ENCODE measurements at regions not wholly inside any gene's neighbourhood (a gene's known extent, or its start where the extent isn't known, plus 50 kb on each side); places are given as distances from the start of the nearest gene placed in this dataset.

DNA sequence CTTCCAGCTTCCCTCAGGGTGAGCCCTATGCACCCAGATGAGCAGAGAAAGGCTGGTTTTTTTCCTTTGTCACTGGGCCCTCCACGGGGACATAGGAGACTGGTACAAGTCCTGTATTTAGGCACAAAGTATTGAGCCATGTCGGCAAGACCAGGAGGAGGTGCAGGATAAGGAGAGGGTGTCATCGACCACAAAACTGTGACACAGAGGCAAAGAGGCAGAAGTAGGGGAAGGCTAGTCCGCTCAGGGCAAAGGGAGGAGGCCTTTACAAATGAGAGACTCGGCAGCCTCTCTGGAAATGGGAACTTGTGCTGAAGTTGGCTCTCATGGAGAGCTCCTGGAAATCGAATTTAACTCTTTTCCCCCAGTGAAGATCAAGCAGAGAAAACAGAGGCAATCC is 70.7 kb upstream of the CAMK1G start:
- in situ Hi-C loops (cut with MboI; ENCODE audit: low pct_ligation_motif_present in 1 of 4, low pct_unique_long_range_greater_than_20kb in 1 of 4, low sequenced_read_pairs in 3 of 4) = no loop called here
- no peak overlapping the region for H3K27ac ChIP-seq
- no peak for TF ChIP-seq POLR2AphosphoS5 (IDR thresholded peaks at IDR 0.05)
- TF ChIP-seq POLR2A (IDR thresholded peaks at IDR 0.05) = no peak
- TF ChIP-seq EP300 (IDR thresholded peaks at IDR 0.05; ENCODE audit: low read depth) = no peak
- TF ChIP-seq, protein P1, sequence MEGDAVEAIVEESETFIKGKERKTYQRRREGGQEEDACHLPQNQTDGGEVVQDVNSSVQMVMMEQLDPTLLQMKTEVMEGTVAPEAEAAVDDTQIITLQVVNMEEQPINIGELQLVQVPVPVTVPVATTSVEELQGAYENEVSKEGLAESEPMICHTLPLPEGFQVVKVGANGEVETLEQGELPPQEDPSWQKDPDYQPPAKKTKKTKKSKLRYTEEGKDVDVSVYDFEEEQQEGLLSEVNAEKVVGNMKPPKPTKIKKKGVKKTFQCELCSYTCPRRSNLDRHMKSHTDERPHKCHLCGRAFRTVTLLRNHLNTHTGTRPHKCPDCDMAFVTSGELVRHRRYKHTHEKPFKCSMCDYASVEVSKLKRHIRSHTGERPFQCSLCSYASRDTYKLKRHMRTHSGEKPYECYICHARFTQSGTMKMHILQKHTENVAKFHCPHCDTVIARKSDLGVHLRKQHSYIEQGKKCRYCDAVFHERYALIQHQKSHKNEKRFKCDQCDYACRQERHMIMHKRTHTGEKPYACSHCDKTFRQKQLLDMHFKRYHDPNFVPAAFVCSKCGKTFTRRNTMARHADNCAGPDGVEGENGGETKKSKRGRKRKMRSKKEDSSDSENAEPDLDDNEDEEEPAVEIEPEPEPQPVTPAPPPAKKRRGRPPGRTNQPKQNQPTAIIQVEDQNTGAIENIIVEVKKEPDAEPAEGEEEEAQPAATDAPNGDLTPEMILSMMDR (IDR thresholded peaks at IDR 0.05) = no peak

DNA sequence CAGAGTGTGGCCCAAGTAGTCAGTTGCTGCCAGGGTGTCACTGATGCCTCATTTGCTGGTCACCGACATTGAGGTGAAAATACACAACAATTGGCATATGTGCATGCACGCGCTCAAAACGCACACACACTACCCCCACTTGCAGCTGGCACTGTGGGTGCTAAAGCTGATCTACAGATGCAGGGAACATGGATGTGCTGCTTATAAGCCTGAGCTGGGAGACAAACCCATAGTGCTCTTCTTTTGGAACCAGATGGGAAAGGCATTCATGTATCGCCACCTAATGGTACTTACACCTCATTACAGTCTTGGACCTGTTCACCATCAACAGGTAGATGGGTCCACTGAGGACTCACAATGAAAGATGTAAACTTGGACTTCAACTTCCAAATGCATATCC is 70.3 kb upstream of the CAMK1G start:
- 63 to 71% methylated on average over 4 to 5 of the region's 5 CpGs for WGBS, 2 donors (ENCODE audit: low coverage in 1 of 2)

More for the DNA sequence above, 70.7 kb upstream of the CAMK1G start:
- intact Hi-C loops (cut with DNase I; ENCODE audit: low total_unique reads) = no loop called here
- Histone ChIP-seq H3K4me3 (no peak overlapping the region), H3K27me3 (no peaks in the 10 kb centered on the region), H3K9me3 (no peaks in the 10 kb centered on the region), H3K36me3 (no peaks in the 10 kb centered on the region), H3K4me1 (no peaks in the 10 kb centered on the region)
- DNase-seq = no peak
- WGBS, 2 donors (ENCODE audit: low coverage in 1 of 2) = 60 to 72% methylated on average over 6 of the region's 6 CpGs

DNA sequence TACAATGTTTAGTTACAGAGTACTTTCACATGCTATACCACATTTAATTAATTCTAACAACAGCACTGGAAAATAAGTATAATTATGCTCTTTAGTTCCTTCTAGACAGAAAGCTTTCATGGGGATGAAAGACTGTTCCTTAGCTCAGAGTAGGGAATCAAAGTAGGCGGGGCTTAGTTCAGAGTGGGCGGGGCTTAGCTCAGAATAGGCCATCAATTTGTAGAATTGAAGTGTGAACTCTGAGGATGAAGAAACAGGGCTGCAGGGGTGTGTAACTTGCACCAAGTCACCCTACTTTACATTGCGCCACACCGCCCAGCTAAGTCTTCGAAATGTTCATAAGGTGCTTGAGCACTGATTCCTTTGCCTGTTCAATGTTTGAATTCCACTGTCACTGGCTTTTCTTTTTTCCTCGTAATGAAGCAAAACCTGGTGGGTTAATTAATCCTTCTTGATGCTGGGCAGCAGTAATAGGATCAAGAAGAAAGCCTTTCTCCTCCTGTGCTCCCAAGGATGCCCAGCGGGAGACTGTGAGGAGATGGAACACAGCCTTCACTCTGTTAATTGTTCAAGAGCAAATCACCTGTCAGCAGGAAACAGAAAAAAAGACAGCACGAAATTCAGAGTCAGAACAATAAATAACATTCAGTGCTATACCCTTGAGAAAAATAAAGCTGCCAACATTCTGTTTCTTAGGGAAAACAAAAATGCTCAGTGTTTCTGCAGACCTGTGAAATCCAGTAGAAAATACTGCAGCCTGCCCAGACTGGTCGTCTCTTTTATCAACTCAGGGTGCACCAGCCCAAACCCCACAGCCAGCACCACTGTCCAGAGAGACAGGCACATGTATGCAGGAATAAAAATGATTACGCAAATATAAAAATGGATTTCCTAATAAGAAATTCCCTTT is 66.5 kb upstream of the CAMK1G start:
- TF ChIP-seq, protein P1 (IDR thresholded peaks at IDR 0.05) = no peak
- TF ChIP-seq POLR2A (IDR thresholded peaks at IDR 0.05) (no peak), POLR2AphosphoS5 (IDR thresholded peaks at IDR 0.05) (no peak), EP300 (IDR thresholded peaks at IDR 0.05; ENCODE audit: low read depth) (no peak)
- in situ Hi-C loops (cut with MboI; ENCODE audit: low pct_ligation_motif_present in 1 of 4, low pct_unique_long_range_greater_than_20kb in 1 of 4, low sequenced_read_pairs in 3 of 4) = no loop called here
- Histone ChIP-seq H3K9me3 (no peaks in the 10 kb centered on the region), H3K27me3 (peaks cover under 1% of the 10 kb centered on the region), H3K4me1 (no peaks in the 10 kb centered on the region), H3K36me3 (no peaks in the 10 kb centered on the region), H3K27ac (no peak overlapping the region), H3K4me3 (no peak overlapping the region)
- 61 to 67% methylated on average over 9 to 10 of the region's 10 CpGs for WGBS, 2 donors (ENCODE audit: low coverage in 1 of 2)
- no peak for DNase-seq
- intact Hi-C loops (cut with DNase I; ENCODE audit: low total_unique reads) = no loop called here

More for the DNA sequence above, 70.3 kb upstream of the CAMK1G start:
- Histone ChIP-seq H3K9me3 (no peaks in the 10 kb centered on the region), H3K4me3 (no peak overlapping the region), H3K4me1 (no peaks in the 10 kb centered on the region), H3K27ac (no peak overlapping the region), H3K27me3 (no peaks in the 10 kb centered on the region), H3K36me3 (no peaks in the 10 kb centered on the region)
- in situ Hi-C loops (cut with MboI; ENCODE audit: low pct_ligation_motif_present in 1 of 4, low pct_unique_long_range_greater_than_20kb in 1 of 4, low sequenced_read_pairs in 3 of 4) (no loop called here), intact Hi-C loops (cut with DNase I; ENCODE audit: low total_unique reads) (no loop called here)
- TF ChIP-seq POLR2AphosphoS5 (IDR thresholded peaks at IDR 0.05) (no peak), POLR2A (IDR thresholded peaks at IDR 0.05) (no peak), EP300 (IDR thresholded peaks at IDR 0.05; ENCODE audit: low read depth) (no peak)
- TF ChIP-seq, protein P1 (IDR thresholded peaks at IDR 0.05) = peak in 2 of 5 experiments; percentile 26 to 27
- DNase-seq = no peak

DNA sequence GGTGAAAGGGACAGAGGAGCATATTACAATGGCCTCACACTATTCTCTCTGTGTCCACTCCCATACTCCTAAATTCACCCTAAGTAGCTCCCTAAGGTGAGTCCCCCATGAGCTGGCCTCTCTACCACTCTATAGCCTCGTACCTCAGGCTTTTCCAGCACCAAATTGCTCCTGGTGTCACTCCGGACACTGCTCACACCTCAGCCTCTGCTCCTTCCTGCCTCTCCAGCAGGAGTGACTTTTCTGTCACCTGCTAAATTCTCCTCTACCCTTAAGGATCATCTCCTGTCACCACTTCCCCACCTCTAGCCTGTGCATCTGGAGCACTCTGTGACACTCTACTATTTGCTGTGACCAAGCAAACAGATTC is 65.8 kb upstream of the CAMK1G start:
- H3K36me3 ChIP-seq = no peaks in the 10 kb centered on the region
- H3K9me3 ChIP-seq = no peaks in the 10 kb centered on the region
- intact Hi-C loops (cut with DNase I; ENCODE audit: low total_unique reads) (no loop called here), in situ Hi-C loops (cut with MboI; ENCODE audit: low pct_ligation_motif_present in 1 of 4, low pct_unique_long_range_greater_than_20kb in 1 of 4, low sequenced_read_pairs in 3 of 4) (no loop called here)
- TF ChIP-seq, protein P1 (IDR thresholded peaks at IDR 0.05) = no peak
- TF ChIP-seq POLR2AphosphoS5 (IDR thresholded peaks at IDR 0.05) = no peak
- TF ChIP-seq POLR2A (IDR thresholded peaks at IDR 0.05) = no peak
- no peak for TF ChIP-seq EP300 (IDR thresholded peaks at IDR 0.05; ENCODE audit: low read depth)
- 62 to 83% methylated on average over 1 to 2 of the region's 2 CpGs for WGBS, 2 donors (ENCODE audit: low coverage in 1 of 2)
- no peak for DNase-seq
- H3K27me3 ChIP-seq = peaks cover 7% of the 10 kb centered on the region
- no peaks in the 10 kb centered on the region for H3K4me1 ChIP-seq
- no peak overlapping the region for H3K4me3 ChIP-seq
- no peak overlapping the region for H3K27ac ChIP-seq
